ENCODE measurements at regions not wholly inside any gene's neighbourhood (a gene's known extent, or its start where the extent isn't known, plus 50 kb on each side); places are given as distances from the start of the nearest gene placed in this dataset.

- DNase-seq: no peak
These were observed 260.8 kb upstream of the HABP2 start for GRCh38 chr10:113292086-113292485.

GRCh38 chr10:113292743-113293142 is 260.1 kb upstream of the HABP2 start:
- no peak for DNase-seq

GRCh38 chr10:113293167-113293566 is 259.7 kb upstream of the HABP2 start:
- DNase-seq: no peak

GRCh38 chr10:113294868-113295267 is 258.0 kb upstream of the HABP2 start:
- peak in 1 of 2 donors; percentile 10 for DNase-seq

GRCh38 chr10:113297226-113297625 is 255.6 kb upstream of the HABP2 start:
- DNase-seq: no peak

- no peak for DNase-seq
These were observed 254.2 kb upstream of the HABP2 start for GRCh38 chr10:113298616-113299015.

GRCh38 chr10:113300201-113300600 is 252.7 kb upstream of the HABP2 start:
- DNase-seq: no peak

GRCh38 chr10:113300617-113301016 is 252.2 kb upstream of the HABP2 start:
- DNase-seq: no peak

- no peak for DNase-seq
These were observed 251.4 kb upstream of the HABP2 start for GRCh38 chr10:113301342-113301984.

GRCh38 chr10:113302062-113302461 is 250.8 kb upstream of the HABP2 start:
- no peak for DNase-seq

- no peak for DNase-seq
These were observed 249.2 kb upstream of the HABP2 start for GRCh38 chr10:113303544-113304146.

GRCh38 chr10:113304726-113305125 is 248.1 kb upstream of the HABP2 start:
- no peak for DNase-seq

GRCh38 chr10:113305871-113306270 is 247.0 kb upstream of the HABP2 start:
- no peak for DNase-seq

- peak; percentile 29 to 55 for DNase-seq
These were observed 243.1 kb upstream of the HABP2 start for GRCh38 chr10:113309791-113310190.

GRCh38 chr10:113310347-113310746 is 242.5 kb upstream of the HABP2 start:
- no peak for DNase-seq

- no peak for DNase-seq
These were observed 239.7 kb upstream of the HABP2 start for GRCh38 chr10:113313048-113313602.

- no peak for DNase-seq
These were observed 239.1 kb upstream of the HABP2 start for GRCh38 chr10:113313722-113314121.

GRCh38 chr10:113316506-113316905 is 236.3 kb upstream of the HABP2 start:
- no peak for DNase-seq

GRCh38 chr10:113317489-113317888 is 235.4 kb upstream of the HABP2 start:
- no peak for DNase-seq

GRCh38 chr10:113319479-113319878 is 233.4 kb upstream of the HABP2 start:
- DNase-seq: no peak

GRCh38 chr10:113320211-113320610 is 232.6 kb upstream of the HABP2 start:
- DNase-seq: no peak

GRCh38 chr10:113320987-113321386 is 231.9 kb upstream of the HABP2 start:
- DNase-seq: no peak

GRCh38 chr10:113322843-113323242 is 230.0 kb upstream of the HABP2 start:
- peak in 1 of 2 donors; percentile 24 for DNase-seq

GRCh38 chr10:113323985-113324384 is 228.9 kb upstream of the HABP2 start:
- DNase-seq: no peak

Measured in hippocampal formation (tissue), 2 donors.